Esophagus squamous epithelium (tissue), 4 donors: ENCODE measurements at regions not wholly inside any gene's neighbourhood (a gene's known extent, or its start where the extent isn't known, plus 50 kb on each side); places are given as distances from the start of the nearest gene placed in this dataset.
A peak's percentile ranks its signal among the peaks of the same experiment; 100 is the strongest.

Experiments
- CTCF ChIP-seq, 6 experiments: fragments of 450-650 bp in 4 of 6; fragments of 200-600 bp in 2 of 6; sonication (generic) in 2 of 6; IDR thresholded peaks; one replicate each; pipeline ENCODE4 v1.5.1; 2016 to 2019; ENCODE audit warnings: antibody characterized with exemption in 6 of 6, mild to moderate bottlenecking in 4 of 6, moderate library complexity in 4 of 6
- POLR2A ChIP-seq, 4 donors: fragments of 450-650 bp; IDR thresholded peaks; one replicate each; pipeline ENCODE4 v1.6.1; 2017; ENCODE audit warnings: antibody characterized with exemption in 4 of 4, mild to moderate bottlenecking in 4 of 4, moderate library complexity in 3 of 4

GRCh38 chr2:60053791-60054190, 499.7 kb downstream of the BCL11A start:
- TF ChIP-seq CTCF (IDR thresholded peaks at IDR 0.05) (peak in 2 of 6 experiments; percentile 8 to 17), POLR2A (IDR thresholded peaks at IDR 0.05) (no peak)
